WI38 (cell line): ENCODE measurements at regions not wholly inside any gene's neighbourhood (a gene's known extent, or its start where the extent isn't known, plus 50 kb on each side); places are given as distances from the start of the nearest gene placed in this dataset.

ENCODE experiments used
- H3K4me3 ChIP-seq: 2 replicates; pipeline ENCODE4 v1.5.1; 2011; ENCODE audit warnings: low read depth, mild to moderate bottlenecking, control low read depth, low read length
- TF ChIP-seq, protein P1 (sequence below): IDR thresholded peaks from 2 replicates; pipeline ENCODE4 v1.5.1; 2012; ENCODE audit warnings: low read depth, mild to moderate bottlenecking, control low read depth, low read length

GRCh38 chr12:47576289-47576945 is 129.4 kb downstream of the RPAP3 start:
- TF ChIP-seq, protein P1, sequence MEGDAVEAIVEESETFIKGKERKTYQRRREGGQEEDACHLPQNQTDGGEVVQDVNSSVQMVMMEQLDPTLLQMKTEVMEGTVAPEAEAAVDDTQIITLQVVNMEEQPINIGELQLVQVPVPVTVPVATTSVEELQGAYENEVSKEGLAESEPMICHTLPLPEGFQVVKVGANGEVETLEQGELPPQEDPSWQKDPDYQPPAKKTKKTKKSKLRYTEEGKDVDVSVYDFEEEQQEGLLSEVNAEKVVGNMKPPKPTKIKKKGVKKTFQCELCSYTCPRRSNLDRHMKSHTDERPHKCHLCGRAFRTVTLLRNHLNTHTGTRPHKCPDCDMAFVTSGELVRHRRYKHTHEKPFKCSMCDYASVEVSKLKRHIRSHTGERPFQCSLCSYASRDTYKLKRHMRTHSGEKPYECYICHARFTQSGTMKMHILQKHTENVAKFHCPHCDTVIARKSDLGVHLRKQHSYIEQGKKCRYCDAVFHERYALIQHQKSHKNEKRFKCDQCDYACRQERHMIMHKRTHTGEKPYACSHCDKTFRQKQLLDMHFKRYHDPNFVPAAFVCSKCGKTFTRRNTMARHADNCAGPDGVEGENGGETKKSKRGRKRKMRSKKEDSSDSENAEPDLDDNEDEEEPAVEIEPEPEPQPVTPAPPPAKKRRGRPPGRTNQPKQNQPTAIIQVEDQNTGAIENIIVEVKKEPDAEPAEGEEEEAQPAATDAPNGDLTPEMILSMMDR: no peak
- H3K4me3 ChIP-seq: no peak overlapping the region

DNA sequence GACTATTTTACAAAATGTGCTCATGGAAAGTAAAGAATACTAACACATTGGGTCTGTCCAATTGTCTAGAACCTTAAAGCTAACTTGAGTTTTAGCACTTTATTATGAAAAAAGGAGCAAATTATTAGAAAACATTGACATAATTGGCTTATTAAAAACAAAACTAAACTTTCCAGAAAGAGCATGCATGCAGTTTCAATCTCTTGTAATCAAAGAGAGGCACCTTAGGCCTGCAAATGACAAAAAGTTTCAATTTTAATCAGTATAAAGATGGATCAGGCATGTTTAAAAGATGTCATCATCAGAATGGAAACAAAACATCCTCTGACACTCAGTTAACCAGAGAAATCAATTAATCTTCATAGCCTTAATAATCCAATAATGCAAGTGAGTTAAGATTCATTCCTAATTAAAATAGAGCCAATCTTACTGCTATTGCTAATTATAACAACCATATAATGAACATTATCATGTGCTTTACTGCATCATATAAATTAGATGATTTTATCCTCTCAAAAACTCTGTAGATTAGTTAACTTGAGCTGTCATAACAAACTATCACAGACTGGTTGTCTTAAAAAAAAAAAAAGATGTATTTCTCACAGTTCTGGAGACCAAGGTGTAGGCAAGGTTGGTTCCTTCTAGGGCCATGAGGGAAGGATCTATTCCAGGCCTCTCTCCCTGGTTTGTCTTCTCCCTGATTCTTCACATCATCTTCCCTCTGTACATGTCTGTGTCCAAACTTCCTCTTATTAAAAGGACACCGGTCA is 131.4 kb downstream of the RPAP3 start:
- no peak overlapping the region for H3K4me3 ChIP-seq
- TF ChIP-seq, protein P1: no peak

DNA sequence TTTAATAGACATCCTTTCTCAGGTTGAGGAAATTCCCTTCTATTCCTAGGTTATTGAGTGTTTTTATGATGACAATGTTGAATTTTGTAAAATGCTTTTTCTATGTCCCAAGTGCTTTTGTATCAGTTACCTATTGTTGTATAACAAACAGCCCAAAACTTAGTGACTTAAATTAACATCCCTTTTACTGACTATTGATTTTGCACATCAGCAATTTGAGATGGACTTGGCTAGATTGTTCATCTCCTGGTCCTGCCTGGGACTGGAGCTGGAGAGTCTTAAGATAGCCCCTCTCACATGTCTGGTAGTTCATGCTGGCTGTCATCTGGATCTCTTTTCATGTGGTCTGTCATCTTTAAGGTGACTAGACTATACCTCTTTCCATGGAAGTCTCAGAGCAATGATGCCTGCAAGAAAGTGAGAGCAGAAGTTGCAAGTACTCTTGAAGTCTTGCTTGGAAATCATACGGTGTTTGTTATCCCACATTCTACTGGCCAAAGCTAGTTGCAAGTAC is 132.6 kb downstream of the RPAP3 start:
- TF ChIP-seq, protein P1: no peak

GRCh38 chr12:47570151-47570550 is 135.7 kb downstream of the RPAP3 start:
- TF ChIP-seq, protein P1: no peak
- H3K4me3 ChIP-seq: no peak overlapping the region

More for the DNA sequence above, 132.6 kb downstream of the RPAP3 start:
- no peak overlapping the region for H3K4me3 ChIP-seq

- H3K4me3 ChIP-seq: no peak overlapping the region
- TF ChIP-seq, protein P1: no peak
These were observed 143.6 kb downstream of the RPAP3 start for GRCh38 chr12:47562201-47562600.

DNA sequence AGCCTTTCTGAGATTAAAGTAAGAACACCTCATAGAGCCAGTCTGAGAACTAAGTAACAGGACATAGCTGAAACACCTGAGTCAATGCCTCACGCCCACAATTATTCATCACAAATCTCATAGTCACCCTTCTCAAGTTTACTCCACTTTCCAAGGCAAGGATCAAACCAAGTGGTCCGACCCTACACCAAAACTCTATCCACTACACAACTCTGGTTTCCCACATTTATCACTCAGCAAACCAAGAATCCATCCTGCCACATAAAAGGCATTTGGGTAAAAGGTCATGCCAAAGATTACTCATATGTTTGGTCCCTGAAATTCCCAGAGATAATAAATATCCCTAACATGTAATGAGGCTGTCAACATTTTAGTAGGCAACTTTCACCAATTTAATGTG is 144.1 kb downstream of the RPAP3 start:
- no peak overlapping the region for H3K4me3 ChIP-seq
- TF ChIP-seq, protein P1: no peak

GRCh38 chr12:47560415-47560814 is 145.4 kb downstream of the RPAP3 start:
- H3K4me3 ChIP-seq: no peak overlapping the region
- TF ChIP-seq, protein P1: no peak
